HG03520 (cell line): ENCODE measurements at regions not wholly inside any gene's neighbourhood (a gene's known extent, or its start where the extent isn't known, plus 50 kb on each side); places are given as distances from the start of the nearest gene placed in this dataset.

Experiments
- ATAC-seq: cut with Tn5 transposase; IDR thresholded peaks from one replicate; pipeline ENCODE4 v1.9.1; 2021; ENCODE audit warnings: mild to moderate bottlenecking, moderate library complexity; ENCODE audit not compliant: unreplicated experiment

- no peak for ATAC-seq
These were observed 913.3 kb downstream of the PDHA2 start for GRCh38 chr4:96753216-96753615.

- ATAC-seq = no peak
These were observed 915.9 kb downstream of the PDHA2 start for GRCh38 chr4:96755569-96756484.

DNA sequence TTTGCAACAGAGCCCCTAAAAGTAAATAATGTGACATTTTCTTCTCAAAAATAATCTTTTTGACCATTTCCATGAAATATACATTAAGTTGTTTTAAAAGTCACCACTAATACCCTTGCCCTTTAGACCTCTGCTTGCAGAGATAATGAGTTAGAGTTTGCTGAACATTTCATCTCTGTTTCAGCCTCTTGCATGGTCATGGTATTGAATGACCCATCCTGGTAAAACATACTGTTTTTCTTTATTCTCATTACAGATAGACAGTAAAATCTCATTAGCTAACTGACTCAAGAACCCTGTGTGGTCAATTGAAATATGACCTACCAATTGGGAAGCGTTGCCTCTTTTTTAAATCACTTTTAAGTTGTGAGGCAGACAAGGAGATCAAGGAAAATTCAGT lies 916.7 kb downstream of the PDHA2 start:
- ATAC-seq = no peak

GRCh38 chr4:96763546-96763945 lies 923.7 kb downstream of the PDHA2 start:
- ATAC-seq = no peak

- ATAC-seq = no peak
These were observed 926.5 kb downstream of the PDHA2 start for GRCh38 chr4:96766359-96766758.

- no peak for ATAC-seq
These were observed 928.1 kb downstream of the PDHA2 start for GRCh38 chr4:96767815-96768480.

DNA sequence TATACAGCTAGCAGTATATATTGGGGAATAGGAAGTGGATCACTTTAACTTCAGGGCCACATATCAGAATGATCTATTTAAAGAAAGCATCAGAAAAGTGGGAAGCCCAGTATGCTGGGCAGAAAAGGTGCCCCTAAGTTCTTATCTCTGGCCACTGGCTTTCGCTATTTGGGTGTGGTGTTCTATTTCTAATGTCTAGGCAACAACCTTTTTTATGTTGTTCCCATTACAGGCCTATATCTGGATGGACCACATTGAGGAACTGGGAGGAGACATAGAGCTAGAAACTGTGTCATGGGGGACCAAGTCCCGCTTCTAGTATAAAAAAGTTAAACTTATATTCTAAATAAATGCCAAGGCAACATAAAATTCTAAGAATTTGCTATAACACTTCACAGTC lies 935.6 kb downstream of the PDHA2 start:
- no peak for ATAC-seq

DNA sequence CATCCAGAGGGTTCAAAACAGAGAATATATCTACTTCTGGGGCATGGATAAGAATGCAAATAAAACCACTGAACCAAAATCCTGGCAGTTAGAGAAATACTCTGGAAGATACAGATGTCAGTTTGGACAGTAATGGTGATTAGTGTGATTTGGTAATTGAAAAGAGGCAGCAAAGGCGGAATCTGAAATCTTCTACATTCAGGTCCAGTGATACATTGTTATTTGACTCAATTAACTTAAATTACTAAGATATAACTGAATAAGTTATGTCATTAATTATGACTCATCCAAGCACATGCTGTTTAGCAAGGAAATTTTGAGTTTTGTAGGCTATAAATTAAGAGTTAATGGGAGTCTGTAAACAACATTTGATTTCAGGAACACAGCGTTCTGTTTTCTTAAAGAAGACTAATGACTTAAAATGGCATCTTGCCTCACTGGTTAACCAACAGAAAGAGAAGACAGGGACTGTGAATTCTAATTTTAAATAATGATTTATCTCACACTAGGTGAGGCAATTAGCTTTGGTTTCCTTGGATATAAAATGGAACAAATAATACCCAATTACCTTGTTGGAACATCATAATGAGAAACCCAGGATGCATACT lies 937.1 kb downstream of the PDHA2 start:
- ATAC-seq = no peak

GRCh38 chr4:96784336-96784735 lies 944.4 kb downstream of the PDHA2 start:
- ATAC-seq = no peak

GRCh38 chr4:96786306-96786705 lies 946.4 kb downstream of the PDHA2 start:
- no peak for ATAC-seq

DNA sequence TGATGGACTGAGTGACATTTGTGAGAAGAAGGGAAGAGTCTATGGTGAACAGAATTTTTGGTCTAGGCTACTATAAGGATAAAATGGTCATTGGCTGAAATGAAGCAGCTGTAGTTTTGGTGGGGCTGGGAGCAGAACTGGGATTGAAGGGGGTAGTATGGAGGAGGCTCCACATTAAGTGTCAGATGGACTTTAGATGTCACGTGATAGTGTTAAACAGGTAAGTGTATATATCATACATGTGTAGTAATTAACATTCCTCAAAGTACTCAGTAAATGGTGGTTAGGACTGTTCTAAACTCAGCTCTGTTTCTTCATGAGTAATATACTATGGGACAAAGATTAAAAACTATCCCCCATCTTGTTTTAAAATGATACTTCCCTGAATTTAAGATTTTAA lies 947.9 kb downstream of the PDHA2 start:
- no peak for ATAC-seq

DNA sequence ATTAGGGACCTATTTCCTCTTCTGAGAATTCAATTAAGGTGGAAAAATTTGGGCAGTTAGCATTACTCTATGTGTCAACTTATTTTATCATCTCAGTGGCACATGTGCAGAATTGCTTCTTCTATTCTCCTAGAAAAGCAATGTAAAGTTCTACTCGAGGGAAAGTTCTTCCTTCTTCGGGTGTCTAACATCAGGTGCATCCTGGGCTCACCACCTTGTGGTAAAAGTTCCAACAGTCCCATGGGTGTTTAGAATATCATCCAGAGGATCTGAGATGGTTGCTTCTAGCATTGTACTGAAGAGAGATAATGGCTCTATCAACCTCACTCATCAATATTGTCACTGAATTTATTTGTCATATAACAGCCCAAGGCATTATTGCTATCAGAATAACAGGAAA lies 969.7 kb downstream of the PDHA2 start:
- ATAC-seq = no peak

DNA sequence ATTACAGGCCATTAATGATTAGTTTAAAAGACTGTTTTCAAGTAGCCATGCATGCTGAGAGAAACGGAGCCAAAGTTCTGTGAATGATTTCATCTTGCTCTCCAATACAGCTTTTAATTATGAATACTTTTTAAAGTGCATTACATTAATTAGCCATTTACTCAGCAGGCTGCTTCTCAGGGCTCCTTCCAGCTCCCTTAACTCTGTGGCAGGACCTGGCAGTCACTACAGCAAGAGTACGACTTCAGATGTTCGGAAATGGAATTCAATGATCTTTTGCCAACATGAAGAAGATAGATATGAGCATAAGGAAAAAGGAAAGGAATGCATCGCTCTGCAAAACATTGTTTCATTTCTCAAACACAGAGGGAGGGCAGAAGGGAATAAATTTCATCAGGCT lies 987.2 kb downstream of the PDHA2 start:
- ATAC-seq = no peak

DNA sequence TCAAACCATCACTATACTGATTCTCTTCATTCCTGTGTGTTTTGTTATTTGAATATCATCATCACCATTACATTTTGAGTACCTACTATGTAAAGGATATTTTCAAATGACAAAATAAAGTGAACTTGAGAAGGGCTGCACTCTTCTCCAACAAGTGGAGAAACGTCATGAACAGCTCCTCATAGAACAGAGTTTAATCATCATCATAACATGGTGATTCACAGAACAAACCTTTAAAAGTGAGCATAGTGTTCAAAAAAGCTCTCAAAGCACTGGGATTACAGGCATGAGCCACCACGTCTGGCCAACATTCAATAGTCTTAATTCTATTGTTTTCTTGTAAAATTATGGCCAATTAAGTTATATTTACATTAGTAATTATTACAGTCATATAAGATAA lies 993.9 kb downstream of the PDHA2 start:
- no peak for ATAC-seq

GRCh38 chr4:96835991-96836390 lies 996.1 kb downstream of the PDHA2 start:
- ATAC-seq = no peak

DNA sequence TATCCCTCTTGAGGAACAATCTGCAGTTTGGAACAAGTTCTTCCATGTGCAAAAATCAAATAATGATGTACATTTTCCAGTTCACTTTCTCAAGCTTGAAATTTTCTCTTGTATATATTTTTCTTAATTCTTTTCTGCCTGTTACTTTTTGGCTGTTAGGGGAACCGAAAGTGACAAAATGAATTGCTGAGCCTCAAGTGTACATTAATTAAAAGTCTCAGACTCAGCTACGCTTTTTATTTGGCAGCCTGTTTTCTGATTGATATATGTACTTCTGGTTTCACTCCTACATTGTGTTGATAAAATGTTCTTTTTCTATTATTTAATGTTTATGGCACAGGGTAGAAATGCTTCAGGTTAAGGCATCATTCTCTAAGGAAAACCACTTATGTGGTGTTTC lies 999.5 kb downstream of the PDHA2 start:
- ATAC-seq = no peak

GRCh38 chr4:96841801-96842200 lies 1001.9 kb downstream of the PDHA2 start:
- no peak for ATAC-seq

GRCh38 chr4:96844858-96845490 lies 1005.1 kb downstream of the PDHA2 start:
- no peak for ATAC-seq

- ATAC-seq = no peak
These were observed 1005.9 kb downstream of the PDHA2 start for GRCh38 chr4:96845819-96846218.

DNA sequence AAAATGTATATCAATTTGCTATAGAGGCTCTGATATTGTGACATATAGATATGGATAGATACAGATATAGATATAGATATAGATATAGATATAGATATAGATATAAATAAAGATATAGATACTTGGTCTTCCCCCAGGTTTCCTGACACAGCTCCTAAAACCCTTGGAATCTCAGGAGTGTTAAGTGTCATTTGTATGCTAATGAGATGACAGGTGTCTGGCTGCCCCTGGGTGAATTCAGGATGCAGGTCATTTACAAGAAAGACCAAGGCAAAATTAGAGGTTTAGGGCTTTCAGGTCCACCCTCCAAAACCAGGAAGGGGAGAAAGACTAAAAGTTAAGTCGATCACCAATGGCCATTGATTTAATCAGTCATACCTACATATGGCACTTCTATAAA lies 1034.8 kb downstream of the PDHA2 start:
- ATAC-seq = no peak

DNA sequence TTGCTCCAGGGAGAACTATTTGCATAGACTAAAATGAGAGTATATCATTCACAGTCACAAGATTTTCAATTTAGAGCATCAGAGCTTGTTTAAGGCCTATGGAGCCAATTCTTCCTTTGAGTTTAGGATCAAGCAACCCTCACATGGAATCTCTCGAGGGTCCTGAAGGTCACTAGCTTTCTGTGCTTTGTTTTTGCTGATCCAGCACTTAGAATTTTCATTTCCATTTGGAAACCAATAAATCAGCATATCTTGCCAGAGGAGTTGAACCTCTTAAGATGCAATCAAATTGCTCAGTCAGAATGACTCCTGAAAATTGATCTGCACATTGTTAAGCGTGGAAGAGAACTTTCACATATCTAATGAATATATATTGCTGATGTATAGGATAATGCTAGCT lies 1039.6 kb downstream of the PDHA2 start:
- no peak for ATAC-seq
